HL-60 (cell line): ENCODE measurements at regions not wholly inside any gene's neighbourhood (a gene's known extent, or its start where the extent isn't known, plus 50 kb on each side); places are given as distances from the start of the nearest gene placed in this dataset.

Source experiments
- POLR2AphosphoS5 ChIP-seq: IDR thresholded peaks from 2 replicates; pipeline ENCODE4 v1.6.1; 2012; ENCODE audit warnings: low read depth
- TF ChIP-seq, protein P1 (sequence below): IDR thresholded peaks from one replicate; pipeline ENCODE4 v1.5.1; 2011; ENCODE audit warnings: low read length, control low read depth, inconsistent platforms; ENCODE audit not compliant: insufficient read depth

DNA sequence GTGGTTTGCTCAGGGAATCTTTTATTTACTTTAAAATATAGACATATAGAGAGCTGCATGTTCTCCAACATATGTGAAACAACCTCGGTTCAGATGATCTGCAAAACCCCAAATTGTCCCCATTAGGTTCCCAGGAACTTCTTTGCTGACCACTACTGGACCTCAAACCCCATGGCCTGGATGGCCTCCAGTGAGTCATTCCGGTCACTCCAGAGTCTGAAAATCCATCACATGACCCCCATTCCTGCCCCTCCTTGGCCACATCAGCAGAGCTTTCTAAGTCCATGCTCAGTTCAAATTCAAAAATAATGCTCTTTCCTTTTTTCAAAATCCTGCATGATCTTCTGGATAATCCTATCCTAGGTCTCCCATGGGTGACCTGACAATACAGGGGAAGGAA lies 271.0 kb downstream of the TNS1 start:
- TF ChIP-seq, protein P1, sequence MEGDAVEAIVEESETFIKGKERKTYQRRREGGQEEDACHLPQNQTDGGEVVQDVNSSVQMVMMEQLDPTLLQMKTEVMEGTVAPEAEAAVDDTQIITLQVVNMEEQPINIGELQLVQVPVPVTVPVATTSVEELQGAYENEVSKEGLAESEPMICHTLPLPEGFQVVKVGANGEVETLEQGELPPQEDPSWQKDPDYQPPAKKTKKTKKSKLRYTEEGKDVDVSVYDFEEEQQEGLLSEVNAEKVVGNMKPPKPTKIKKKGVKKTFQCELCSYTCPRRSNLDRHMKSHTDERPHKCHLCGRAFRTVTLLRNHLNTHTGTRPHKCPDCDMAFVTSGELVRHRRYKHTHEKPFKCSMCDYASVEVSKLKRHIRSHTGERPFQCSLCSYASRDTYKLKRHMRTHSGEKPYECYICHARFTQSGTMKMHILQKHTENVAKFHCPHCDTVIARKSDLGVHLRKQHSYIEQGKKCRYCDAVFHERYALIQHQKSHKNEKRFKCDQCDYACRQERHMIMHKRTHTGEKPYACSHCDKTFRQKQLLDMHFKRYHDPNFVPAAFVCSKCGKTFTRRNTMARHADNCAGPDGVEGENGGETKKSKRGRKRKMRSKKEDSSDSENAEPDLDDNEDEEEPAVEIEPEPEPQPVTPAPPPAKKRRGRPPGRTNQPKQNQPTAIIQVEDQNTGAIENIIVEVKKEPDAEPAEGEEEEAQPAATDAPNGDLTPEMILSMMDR, result no peak
- TF ChIP-seq POLR2AphosphoS5, result no peak
